ENCODE measurements at regions not wholly inside any gene's neighbourhood (a gene's known extent, or its start where the extent isn't known, plus 50 kb on each side); places are given as distances from the start of the nearest gene placed in this dataset.

- DNase-seq (ENCODE audit: low spot score): no peak
- in situ Hi-C loops (cut with MboI; ENCODE audit: low pct_unique_long_range_greater_than_20kb, low sequenced_read_pairs, unreplicated experiment): loop anchor here (5.0 kb wide), 1 partner anchor 38 kb away; no protein-coding TSS in a partner anchor
- TF ChIP-seq, protein P1, sequence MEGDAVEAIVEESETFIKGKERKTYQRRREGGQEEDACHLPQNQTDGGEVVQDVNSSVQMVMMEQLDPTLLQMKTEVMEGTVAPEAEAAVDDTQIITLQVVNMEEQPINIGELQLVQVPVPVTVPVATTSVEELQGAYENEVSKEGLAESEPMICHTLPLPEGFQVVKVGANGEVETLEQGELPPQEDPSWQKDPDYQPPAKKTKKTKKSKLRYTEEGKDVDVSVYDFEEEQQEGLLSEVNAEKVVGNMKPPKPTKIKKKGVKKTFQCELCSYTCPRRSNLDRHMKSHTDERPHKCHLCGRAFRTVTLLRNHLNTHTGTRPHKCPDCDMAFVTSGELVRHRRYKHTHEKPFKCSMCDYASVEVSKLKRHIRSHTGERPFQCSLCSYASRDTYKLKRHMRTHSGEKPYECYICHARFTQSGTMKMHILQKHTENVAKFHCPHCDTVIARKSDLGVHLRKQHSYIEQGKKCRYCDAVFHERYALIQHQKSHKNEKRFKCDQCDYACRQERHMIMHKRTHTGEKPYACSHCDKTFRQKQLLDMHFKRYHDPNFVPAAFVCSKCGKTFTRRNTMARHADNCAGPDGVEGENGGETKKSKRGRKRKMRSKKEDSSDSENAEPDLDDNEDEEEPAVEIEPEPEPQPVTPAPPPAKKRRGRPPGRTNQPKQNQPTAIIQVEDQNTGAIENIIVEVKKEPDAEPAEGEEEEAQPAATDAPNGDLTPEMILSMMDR (IDR thresholded peaks at IDR 0.05; ENCODE audit: extremely low read depth, insufficient read depth, missing control alignments): no peak
Measured at GRCh38 chr1:191895462-191896058, 262.7 kb upstream of the RGS18 start.

DNA sequence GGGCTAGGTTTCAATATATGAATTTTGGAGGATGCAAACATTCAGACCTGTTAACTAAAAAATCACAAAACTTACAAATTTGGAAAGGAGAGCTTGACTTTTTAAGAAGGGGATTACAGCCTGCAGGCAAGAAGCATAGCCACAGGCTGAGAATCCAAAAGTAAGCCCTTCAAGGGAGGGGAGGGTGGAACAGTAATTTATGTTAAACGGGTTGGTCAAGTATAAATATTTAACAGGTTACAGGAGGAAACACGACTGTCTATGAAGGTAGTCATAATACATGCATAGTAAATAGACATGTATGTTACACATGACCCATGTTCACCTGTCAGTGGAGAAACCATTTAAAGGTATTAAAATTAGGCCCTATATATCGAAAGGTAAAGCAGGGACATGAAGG is 261.1 kb upstream of the RGS18 start:
- TF ChIP-seq, protein P1 (IDR thresholded peaks at IDR 0.05; ENCODE audit: extremely low read depth, insufficient read depth, missing control alignments): no peak
- in situ Hi-C loops (cut with MboI; ENCODE audit: low pct_unique_long_range_greater_than_20kb, low sequenced_read_pairs, unreplicated experiment): loop anchor here (5.0 kb wide), 1 partner anchor 40 kb away; no protein-coding TSS in a partner anchor
- no peak for DNase-seq (ENCODE audit: low spot score)

- in situ Hi-C loops (cut with MboI; ENCODE audit: low pct_unique_long_range_greater_than_20kb, low sequenced_read_pairs, unreplicated experiment): no loop called here
- no peak for DNase-seq (ENCODE audit: low spot score)
- TF ChIP-seq, protein P1 (IDR thresholded peaks at IDR 0.05; ENCODE audit: extremely low read depth, insufficient read depth, missing control alignments): no peak
Measured at GRCh38 chr1:191901651-191902050, 256.6 kb upstream of the RGS18 start.

GRCh38 chr1:191904991-191905390 is 253.3 kb upstream of the RGS18 start:
- in situ Hi-C loops (cut with MboI; ENCODE audit: low pct_unique_long_range_greater_than_20kb, low sequenced_read_pairs, unreplicated experiment): no loop called here

DNA sequence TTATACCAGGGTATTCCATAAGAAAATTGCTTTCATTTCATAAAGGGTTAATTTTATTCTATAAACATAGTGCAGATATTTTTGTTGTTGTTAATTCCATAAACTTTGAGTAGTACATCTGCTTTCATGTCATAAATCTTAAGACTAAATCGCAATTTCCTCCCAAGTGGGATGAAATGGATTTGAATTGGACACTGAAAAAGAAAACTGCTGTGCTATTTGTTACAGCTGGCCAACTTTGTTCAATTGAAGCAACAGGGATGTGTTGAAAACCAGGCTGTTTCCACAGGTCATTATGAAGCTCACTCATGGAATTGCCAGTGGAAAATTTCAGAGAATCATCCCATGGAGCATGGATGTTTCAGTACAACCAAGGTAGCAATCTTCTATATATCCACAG is 252.5 kb upstream of the RGS18 start:
- TF ChIP-seq, protein P1 (IDR thresholded peaks at IDR 0.05; ENCODE audit: extremely low read depth, insufficient read depth, missing control alignments): no peak
- in situ Hi-C loops (cut with MboI; ENCODE audit: low pct_unique_long_range_greater_than_20kb, low sequenced_read_pairs, unreplicated experiment): no loop called here

More at GRCh38 chr1:191904991-191905390, 253.3 kb upstream of the RGS18 start:
- TF ChIP-seq, protein P1 (IDR thresholded peaks at IDR 0.05; ENCODE audit: extremely low read depth, insufficient read depth, missing control alignments): no peak
- DNase-seq (ENCODE audit: low spot score): no peak

GRCh38 chr1:191907121-191907520 is 251.1 kb upstream of the RGS18 start:
- DNase-seq (ENCODE audit: low spot score): no peak
- in situ Hi-C loops (cut with MboI; ENCODE audit: low pct_unique_long_range_greater_than_20kb, low sequenced_read_pairs, unreplicated experiment): no loop called here
- TF ChIP-seq, protein P1 (IDR thresholded peaks at IDR 0.05; ENCODE audit: extremely low read depth, insufficient read depth, missing control alignments): no peak

More for the DNA sequence above, 252.5 kb upstream of the RGS18 start:
- no peak for DNase-seq (ENCODE audit: low spot score)

Data from GM13977 (cell line).